K562 (cell line): ENCODE measurements at regions not wholly inside any gene's neighbourhood (a gene's known extent, or its start where the extent isn't known, plus 50 kb on each side); places are given as distances from the start of the nearest gene placed in this dataset.

ENCODE experiments used
- ATAC-seq: fragments of 200-7000 bp; cut with Tn5 transposase; 3 replicates; pipeline ENCODE4 v1.9.1; 2020; ENCODE audit warnings: moderate library complexity
- BruUV-seq: library from RNA; stranded (reverse); fragments of 400-500 nt; replicated peaks from 2 replicates; lab custom pipeline; 2021; lab: Mats Ljungman, UMichigan
- CTCF ChIA-PET: fragments of 300-600 bp; formaldehyde crosslinking; extraction: SDS; loops from one replicate; lab custom pipeline; 2021; ENCODE audit warnings: low intra/inter-chr PET ratio; lab: Yijun Ruan, JAX
- POLR2A ChIA-PET: fragments of 300-600, 350-650 bp; sonication (Branson Sonifier 250); formaldehyde crosslinking; extraction: SDS; loops from one replicate; lab custom pipeline; 2021; ENCODE audit warnings: antibody characterized with exemption, inconsistent platforms; lab: Yijun Ruan, JAX
- DNase-seq, 4 experiments: peaks; one replicate each; pipeline versions ENCODE4 v3.0.0 to v3.0.0-alpha.2; 2011 to 2018; ENCODE audit warnings: low spot score in 3 of 4, mixed read lengths in 3 of 4; ENCODE audit errors: extremely low read depth in 1 of 4
- FAIRE-seq: peaks from 2 replicates; lab custom pipeline; 2011; peaks lifted over from hg19 to GRCh38; lab: Jason Lieb, UNC
- H2AFZ ChIP-seq: 2 replicates; pipeline ENCODE4 v1.6.0; 2011; ENCODE audit warnings: low read depth, low read length, control low read depth, inconsistent platforms
- H3K27ac ChIP-seq: fragments of 200-600 bp; 3 replicates; pipeline ENCODE4 v1.8.0; 2011; ENCODE audit warnings: low read depth, mild to moderate bottlenecking, control low read depth, inconsistent platforms, low read length, moderate library complexity, mixed read lengths; ENCODE audit errors: extremely low read depth
- H3K27me3 ChIP-seq, 2 experiments: fragments of 300-600 bp in 1 of 2; 2 replicates in 1 of 2; 3 replicates in 1 of 2; pipeline versions ENCODE4 v1.6.0 to v1.8.0; 2011; ENCODE audit warnings: inconsistent platforms in 2 of 2, low read length in 2 of 2, mild to moderate bottlenecking in 1 of 2, mixed read lengths in 1 of 2, moderate library complexity in 1 of 2; ENCODE audit not compliant: control insufficient read depth in 2 of 2, insufficient read depth in 2 of 2
- H3K36me3 ChIP-seq: fragments of 300-600 bp; 3 replicates; pipeline ENCODE4 v1.8.0; 2011; ENCODE audit warnings: mild to moderate bottlenecking, low read length, inconsistent platforms; ENCODE audit not compliant: control insufficient read depth, insufficient read depth
- H3K4me1 ChIP-seq, 2 experiments: fragments of 200-600 bp in 1 of 2; replicated peaks in 1 of 2; 2 replicates in 1 of 2; 3 replicates in 1 of 2; pipeline versions ENCODE4 v1.5.1 to v1.8.0; 2011; ENCODE audit warnings: inconsistent platforms in 2 of 2, low read length in 2 of 2, mild to moderate bottlenecking in 1 of 2, mixed read lengths in 1 of 2, moderate library complexity in 1 of 2; ENCODE audit not compliant: control insufficient read depth in 2 of 2, insufficient read depth in 2 of 2
- H3K4me2 ChIP-seq: 2 replicates; pipeline ENCODE4 v1.6.1; 2011; ENCODE audit warnings: low read length, control low read depth, inconsistent platforms, mixed read lengths; ENCODE audit not compliant: insufficient read depth
- H3K4me3 ChIP-seq: fragments of 200-600 bp; sonication (generic), shearing (Covaris generic); 2 replicates; pipeline ENCODE4 v1.5.1; 2016; ENCODE audit warnings: control low read depth, inconsistent platforms
- H3K79me2 ChIP-seq: fragments of 200-600 bp; 3 replicates; pipeline ENCODE4 v1.8.0; 2011; ENCODE audit warnings: low read length, inconsistent platforms; ENCODE audit not compliant: control insufficient read depth, insufficient read depth
- H3K9ac ChIP-seq, 2 experiments: 2 replicates each; pipeline versions ENCODE4 v1.6.0 to v1.6.1; 2011; ENCODE audit warnings: low read depth in 2 of 2, low read length in 2 of 2, control low read depth in 1 of 2, inconsistent platforms in 1 of 2, mild to moderate bottlenecking in 1 of 2, mixed read lengths in 1 of 2; ENCODE audit not compliant: insufficient read depth in 1 of 2
- H3K9me1 ChIP-seq: one replicate; pipeline ENCODE4 v1.6.0; 2011; ENCODE audit warnings: inconsistent platforms, mild to moderate bottlenecking, low read length, moderate library complexity; ENCODE audit not compliant: control insufficient read depth, insufficient read depth
- H3K9me3 ChIP-seq: replicated peaks from 2 replicates; pipeline ENCODE4 v1.5.1; 2011; ENCODE audit warnings: low read depth, low read length, inconsistent platforms; ENCODE audit not compliant: control insufficient read depth, insufficient read depth
- H4K20me1 ChIP-seq: replicated peaks from 2 replicates; pipeline ENCODE4 v1.6.1; 2011; ENCODE audit warnings: low read length, inconsistent platforms, mixed read lengths; ENCODE audit not compliant: control insufficient read depth, insufficient read depth
- CHCHD3 ChIP-seq: fragments of 250-450 bp; sonication (Bioruptor Pico); IDR thresholded peaks from 2 replicates; pipeline ENCODE4 v2.1.2; 2022; ENCODE audit warnings: mild to moderate bottlenecking
- HMG20B ChIP-seq: fragments of 250-450 bp; sonication (Bioruptor Pico); IDR thresholded peaks from 2 replicates; pipeline ENCODE4 v1.5.0; 2021; ENCODE audit warnings: mild to moderate bottlenecking
- HNRNPLL ChIP-seq: fragments of 200-400 bp; formaldehyde crosslinking; IDR thresholded peaks from 2 replicates; pipeline ENCODE4 v1.6.1; 2017; ENCODE audit warnings: low read length, low read depth, mild to moderate bottlenecking; ENCODE audit not compliant: poor library complexity, severe bottlenecking
- PREB ChIP-seq: sonication (generic); formaldehyde crosslinking; IDR thresholded peaks from 2 replicates; pipeline ENCODE4 v1.8.1; 2023; ENCODE audit warnings: mild to moderate bottlenecking, missing genetic modification reagents
- PRMT5 ChIP-seq: sonication (generic); formaldehyde crosslinking; IDR thresholded peaks from 2 replicates; pipeline ENCODE4 v1.5.0; 2020; ENCODE audit warnings: missing genetic modification reagents
- ZNF551 ChIP-seq: fragments of 250-450 bp; sonication (Bioruptor Pico); IDR thresholded peaks from 2 replicates; pipeline ENCODE4 v1.5.0; 2021; ENCODE audit warnings: mild to moderate bottlenecking, moderate library complexity
- WGBS: fragments of 100-300 bp; shearing (Covaris generic); methylation state at CpG from one replicate; pipeline ENCODE4 v1.1.6; 2016; ENCODE audit warnings: low coverage, mixed read lengths; ENCODE audit not compliant: insufficient coverage; ENCODE audit errors: missing lambda C conversion rate; 5-methylcytosine and 5-hydroxymethylcytosine counted together
- in situ Hi-C: fragments of 300-500 bp; cut with MboI; formaldehyde crosslinking; loops from 4 replicates; pipeline ENCODE4 v1.15.0; 2018; ENCODE audit warnings: inconsistent platforms, mixed read lengths
- intact Hi-C: fragments of 100-400 bp; cut with micrococcal nuclease; formaldehyde crosslinking; loops from 2 replicates; pipeline ENCODE4 v1.14.2; 2022
- TF ChIP-seq, protein P1 (sequence below): fragments of 450-650 bp; IDR thresholded peaks from 2 replicates; pipeline ENCODE4 v1.6.1; 2016; ENCODE audit warnings: mild to moderate bottlenecking, moderate library complexity

DNA sequence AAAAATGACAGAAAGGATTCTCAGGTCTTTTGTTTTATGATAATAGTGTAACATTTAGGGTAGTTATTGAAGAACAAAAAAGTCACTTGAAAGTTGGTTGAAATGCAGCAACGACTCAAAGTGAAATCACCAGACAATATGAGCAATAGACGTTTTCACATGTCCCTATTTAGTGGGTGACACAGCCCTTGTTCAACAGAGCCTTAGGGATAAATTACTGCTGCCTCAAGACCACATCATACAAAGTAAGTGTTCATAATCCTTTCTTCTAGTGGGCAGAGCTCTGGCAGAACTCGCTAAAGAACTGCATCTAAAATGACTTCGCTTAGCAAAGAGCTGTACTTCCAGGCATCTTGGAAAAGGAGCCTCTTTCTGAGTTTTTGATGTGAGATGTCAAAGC lies 128.5 kb upstream of the LMNTD1 start:
- H4K20me1 ChIP-seq, result no peaks in the 10 kb centered on the region
- no peaks in the 10 kb centered on the region for H3K9me1 ChIP-seq
- no peaks in the 10 kb centered on the region for H3K9me3 ChIP-seq
- H3K4me1 ChIP-seq, result no peaks in the 10 kb centered on the region; a peak in 2 of 5 replicates
- no peaks in the 10 kb centered on the region for H3K79me2 ChIP-seq
- H2AFZ ChIP-seq, result no peak overlapping the region
- CTCF ChIA-PET, result no interaction called here
- no peak overlapping the region for H3K9ac ChIP-seq
- no peaks in the 10 kb centered on the region for H3K27me3 ChIP-seq
- H3K4me3 ChIP-seq, result no peak overlapping the region
- ATAC-seq (no peak), DNase-seq (no peak)
- in situ Hi-C loops (no loop called here), intact Hi-C loops (no loop called here)
- no peak overlapping the region for H3K27ac ChIP-seq
- TF ChIP-seq CHCHD3 (no peak), ZNF551 (CRISPR knock-in tag) (no peak), HMG20B (CRISPR knock-in tag) (no peak), PREB (CRISPR knock-in tag) (no peak), HNRNPLL (no peak), PRMT5 (CRISPR knock-in tag) (no peak)
- TF ChIP-seq, protein P1, sequence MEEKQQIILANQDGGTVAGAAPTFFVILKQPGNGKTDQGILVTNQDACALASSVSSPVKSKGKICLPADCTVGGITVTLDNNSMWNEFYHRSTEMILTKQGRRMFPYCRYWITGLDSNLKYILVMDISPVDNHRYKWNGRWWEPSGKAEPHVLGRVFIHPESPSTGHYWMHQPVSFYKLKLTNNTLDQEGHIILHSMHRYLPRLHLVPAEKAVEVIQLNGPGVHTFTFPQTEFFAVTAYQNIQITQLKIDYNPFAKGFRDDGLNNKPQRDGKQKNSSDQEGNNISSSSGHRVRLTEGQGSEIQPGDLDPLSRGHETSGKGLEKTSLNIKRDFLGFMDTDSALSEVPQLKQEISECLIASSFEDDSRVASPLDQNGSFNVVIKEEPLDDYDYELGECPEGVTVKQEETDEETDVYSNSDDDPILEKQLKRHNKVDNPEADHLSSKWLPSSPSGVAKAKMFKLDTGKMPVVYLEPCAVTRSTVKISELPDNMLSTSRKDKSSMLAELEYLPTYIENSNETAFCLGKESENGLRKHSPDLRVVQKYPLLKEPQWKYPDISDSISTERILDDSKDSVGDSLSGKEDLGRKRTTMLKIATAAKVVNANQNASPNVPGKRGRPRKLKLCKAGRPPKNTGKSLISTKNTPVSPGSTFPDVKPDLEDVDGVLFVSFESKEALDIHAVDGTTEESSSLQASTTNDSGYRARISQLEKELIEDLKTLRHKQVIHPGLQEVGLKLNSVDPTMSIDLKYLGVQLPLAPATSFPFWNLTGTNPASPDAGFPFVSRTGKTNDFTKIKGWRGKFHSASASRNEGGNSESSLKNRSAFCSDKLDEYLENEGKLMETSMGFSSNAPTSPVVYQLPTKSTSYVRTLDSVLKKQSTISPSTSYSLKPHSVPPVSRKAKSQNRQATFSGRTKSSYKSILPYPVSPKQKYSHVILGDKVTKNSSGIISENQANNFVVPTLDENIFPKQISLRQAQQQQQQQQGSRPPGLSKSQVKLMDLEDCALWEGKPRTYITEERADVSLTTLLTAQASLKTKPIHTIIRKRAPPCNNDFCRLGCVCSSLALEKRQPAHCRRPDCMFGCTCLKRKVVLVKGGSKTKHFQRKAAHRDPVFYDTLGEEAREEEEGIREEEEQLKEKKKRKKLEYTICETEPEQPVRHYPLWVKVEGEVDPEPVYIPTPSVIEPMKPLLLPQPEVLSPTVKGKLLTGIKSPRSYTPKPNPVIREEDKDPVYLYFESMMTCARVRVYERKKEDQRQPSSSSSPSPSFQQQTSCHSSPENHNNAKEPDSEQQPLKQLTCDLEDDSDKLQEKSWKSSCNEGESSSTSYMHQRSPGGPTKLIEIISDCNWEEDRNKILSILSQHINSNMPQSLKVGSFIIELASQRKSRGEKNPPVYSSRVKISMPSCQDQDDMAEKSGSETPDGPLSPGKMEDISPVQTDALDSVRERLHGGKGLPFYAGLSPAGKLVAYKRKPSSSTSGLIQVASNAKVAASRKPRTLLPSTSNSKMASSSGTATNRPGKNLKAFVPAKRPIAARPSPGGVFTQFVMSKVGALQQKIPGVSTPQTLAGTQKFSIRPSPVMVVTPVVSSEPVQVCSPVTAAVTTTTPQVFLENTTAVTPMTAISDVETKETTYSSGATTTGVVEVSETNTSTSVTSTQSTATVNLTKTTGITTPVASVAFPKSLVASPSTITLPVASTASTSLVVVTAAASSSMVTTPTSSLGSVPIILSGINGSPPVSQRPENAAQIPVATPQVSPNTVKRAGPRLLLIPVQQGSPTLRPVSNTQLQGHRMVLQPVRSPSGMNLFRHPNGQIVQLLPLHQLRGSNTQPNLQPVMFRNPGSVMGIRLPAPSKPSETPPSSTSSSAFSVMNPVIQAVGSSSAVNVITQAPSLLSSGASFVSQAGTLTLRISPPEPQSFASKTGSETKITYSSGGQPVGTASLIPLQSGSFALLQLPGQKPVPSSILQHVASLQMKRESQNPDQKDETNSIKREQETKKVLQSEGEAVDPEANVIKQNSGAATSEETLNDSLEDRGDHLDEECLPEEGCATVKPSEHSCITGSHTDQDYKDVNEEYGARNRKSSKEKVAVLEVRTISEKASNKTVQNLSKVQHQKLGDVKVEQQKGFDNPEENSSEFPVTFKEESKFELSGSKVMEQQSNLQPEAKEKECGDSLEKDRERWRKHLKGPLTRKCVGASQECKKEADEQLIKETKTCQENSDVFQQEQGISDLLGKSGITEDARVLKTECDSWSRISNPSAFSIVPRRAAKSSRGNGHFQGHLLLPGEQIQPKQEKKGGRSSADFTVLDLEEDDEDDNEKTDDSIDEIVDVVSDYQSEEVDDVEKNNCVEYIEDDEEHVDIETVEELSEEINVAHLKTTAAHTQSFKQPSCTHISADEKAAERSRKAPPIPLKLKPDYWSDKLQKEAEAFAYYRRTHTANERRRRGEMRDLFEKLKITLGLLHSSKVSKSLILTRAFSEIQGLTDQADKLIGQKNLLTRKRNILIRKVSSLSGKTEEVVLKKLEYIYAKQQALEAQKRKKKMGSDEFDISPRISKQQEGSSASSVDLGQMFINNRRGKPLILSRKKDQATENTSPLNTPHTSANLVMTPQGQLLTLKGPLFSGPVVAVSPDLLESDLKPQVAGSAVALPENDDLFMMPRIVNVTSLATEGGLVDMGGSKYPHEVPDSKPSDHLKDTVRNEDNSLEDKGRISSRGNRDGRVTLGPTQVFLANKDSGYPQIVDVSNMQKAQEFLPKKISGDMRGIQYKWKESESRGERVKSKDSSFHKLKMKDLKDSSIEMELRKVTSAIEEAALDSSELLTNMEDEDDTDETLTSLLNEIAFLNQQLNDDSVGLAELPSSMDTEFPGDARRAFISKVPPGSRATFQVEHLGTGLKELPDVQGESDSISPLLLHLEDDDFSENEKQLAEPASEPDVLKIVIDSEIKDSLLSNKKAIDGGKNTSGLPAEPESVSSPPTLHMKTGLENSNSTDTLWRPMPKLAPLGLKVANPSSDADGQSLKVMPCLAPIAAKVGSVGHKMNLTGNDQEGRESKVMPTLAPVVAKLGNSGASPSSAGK, result no peak
- TF ChIP-seq, all 486 proteins: peak for 0
- BruUV-seq, result no TSS peak
- no peaks in the 10 kb centered on the region for H3K36me3 ChIP-seq
- POLR2A ChIA-PET, result no interaction called here
- FAIRE-seq, result no peak
- 8% methylated on average over 4 of the region's 4 CpGs for WGBS
- H3K4me2 ChIP-seq, result no peak overlapping the region
